GM08714 (cell line): ENCODE measurements at regions not wholly inside any gene's neighbourhood (a gene's known extent, or its start where the extent isn't known, plus 50 kb on each side); places are given as distances from the start of the nearest gene placed in this dataset.

ENCODE experiments used
- H3K4me3 ChIP-seq: fragments of 200-500 bp; sonication (Bioruptor generic); 2 replicates; pipeline ENCODE4 v1.5.1; 2014; ENCODE audit warnings: mild to moderate bottlenecking, low read length, inconsistent platforms
- ZNF274 ChIP-seq: IDR thresholded peaks from 2 replicates; pipeline ENCODE4 v1.6.1; 2012; ENCODE audit warnings: mild to moderate bottlenecking, low read depth, low read length

- TF ChIP-seq ZNF274: no peak
Measured at GRCh38 chr14:71267691-71268090, 360.4 kb downstream of the PCNX1 start.

DNA sequence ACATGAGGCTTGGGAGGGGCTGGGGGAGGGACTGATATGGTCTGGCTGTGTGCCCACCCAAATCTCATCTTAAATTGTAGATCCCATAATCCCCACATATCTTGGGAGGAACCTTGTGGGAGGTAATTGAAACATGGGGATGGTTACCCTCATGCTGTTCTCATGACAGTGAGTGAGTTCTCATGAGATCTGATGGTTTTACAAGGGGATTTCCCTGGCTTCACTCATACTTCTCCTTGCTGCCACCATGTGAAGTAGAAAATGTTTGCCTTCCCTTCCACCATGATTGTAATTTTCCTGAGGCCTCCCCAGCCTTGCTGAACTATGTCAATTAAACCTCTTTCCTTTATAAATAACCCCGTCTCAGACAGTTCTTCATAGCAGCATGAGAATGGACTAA lies 362.9 kb downstream of the PCNX1 start:
- no peak overlapping the region for H3K4me3 ChIP-seq
- no peak for TF ChIP-seq ZNF274

More at GRCh38 chr14:71267691-71268090, 360.4 kb downstream of the PCNX1 start:
- H3K4me3 ChIP-seq: no peak overlapping the region

- TF ChIP-seq ZNF274: no peak
- H3K4me3 ChIP-seq: no peak overlapping the region
Measured at GRCh38 chr14:71271166-71271945, 364.1 kb downstream of the PCNX1 start.

DNA sequence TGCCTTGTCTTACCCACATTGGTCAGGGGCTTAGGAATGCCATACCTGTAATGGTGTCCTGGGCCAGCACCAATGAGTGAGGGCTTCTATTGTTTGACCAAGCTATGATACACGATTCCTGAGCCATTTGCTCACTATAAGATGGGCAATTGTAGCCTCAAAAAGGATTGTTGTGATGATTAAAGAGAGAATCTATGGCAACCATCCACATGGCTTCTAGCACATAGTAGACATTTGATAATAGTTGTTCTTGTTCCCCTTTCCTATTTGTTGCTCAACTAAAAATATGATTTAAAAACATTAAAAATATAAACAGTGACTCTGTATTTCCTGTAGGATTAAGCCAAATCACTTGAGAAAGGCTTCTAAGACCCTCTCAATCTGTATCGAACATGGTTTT lies 366.1 kb downstream of the PCNX1 start:
- H3K4me3 ChIP-seq: no peak overlapping the region
- TF ChIP-seq ZNF274: no peak

GRCh38 chr14:71284048-71284447 lies 376.8 kb downstream of the PCNX1 start:
- no peak for TF ChIP-seq ZNF274
- no peak overlapping the region for H3K4me3 ChIP-seq

- no peak overlapping the region for H3K4me3 ChIP-seq
- TF ChIP-seq ZNF274: no peak
Measured at GRCh38 chr14:71286126-71286525, 378.9 kb downstream of the PCNX1 start.

DNA sequence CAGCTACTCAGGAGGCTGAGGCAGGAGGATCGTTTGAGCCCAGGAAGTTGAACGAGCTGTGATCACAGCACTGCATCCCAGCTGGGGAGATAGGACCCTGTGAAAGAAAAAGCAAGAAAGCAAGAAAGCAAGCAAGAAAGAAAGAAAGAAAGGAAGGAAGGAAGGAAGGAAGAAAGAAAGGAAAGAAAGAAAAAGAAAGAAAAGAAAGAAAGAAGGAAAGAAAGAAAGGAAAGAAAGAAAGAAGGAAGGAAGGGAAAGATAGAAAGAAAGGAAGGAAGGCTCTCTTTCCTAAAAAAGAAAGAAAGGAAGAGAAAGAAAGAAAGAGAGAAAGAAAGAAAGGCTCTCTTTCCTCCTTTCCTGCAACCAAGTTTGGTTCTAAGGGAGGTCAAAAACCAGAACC lies 380.3 kb downstream of the PCNX1 start:
- TF ChIP-seq ZNF274: no peak
- no peak overlapping the region for H3K4me3 ChIP-seq

DNA sequence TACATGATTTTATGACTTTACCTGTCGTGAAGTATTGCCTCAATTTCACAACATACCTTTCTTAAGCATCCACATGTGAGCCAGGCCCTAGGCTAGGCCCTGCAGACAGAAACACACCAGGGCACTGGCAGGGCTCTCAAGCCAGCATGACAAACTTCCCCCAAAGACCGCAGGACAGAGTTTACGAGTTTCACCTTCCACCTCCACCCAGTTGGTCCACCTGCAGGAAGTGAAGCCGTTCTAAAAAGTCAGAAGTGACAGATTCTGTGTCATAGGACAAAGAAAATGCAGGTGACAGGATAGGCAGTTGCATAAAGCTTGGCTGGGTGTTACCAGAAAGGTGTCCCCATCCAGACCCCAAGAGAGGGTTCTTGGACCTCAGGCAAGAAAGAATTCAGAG lies 382.3 kb downstream of the PCNX1 start:
- no peak overlapping the region for H3K4me3 ChIP-seq
- TF ChIP-seq ZNF274: no peak

DNA sequence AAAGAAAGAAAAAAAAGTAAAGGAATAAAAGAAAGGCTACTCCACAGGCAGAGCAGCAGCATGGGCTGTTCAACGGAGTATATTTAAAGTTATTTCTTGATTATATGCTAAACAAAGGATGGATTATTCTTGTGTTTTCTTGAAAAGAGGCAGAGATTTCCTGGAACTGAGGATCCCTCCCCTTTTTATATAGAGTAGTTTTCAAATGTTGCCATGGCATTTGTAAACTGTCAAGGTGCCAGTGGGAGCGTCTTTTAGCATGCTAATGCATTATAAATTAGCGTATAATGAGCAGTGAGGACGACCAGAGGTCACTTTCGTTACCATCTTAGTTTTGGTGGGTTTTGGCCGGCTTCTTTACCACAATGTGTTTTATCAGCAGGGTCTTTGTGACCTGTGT lies 383.0 kb downstream of the PCNX1 start:
- H3K4me3 ChIP-seq: no peak overlapping the region
- no peak for TF ChIP-seq ZNF274

DNA sequence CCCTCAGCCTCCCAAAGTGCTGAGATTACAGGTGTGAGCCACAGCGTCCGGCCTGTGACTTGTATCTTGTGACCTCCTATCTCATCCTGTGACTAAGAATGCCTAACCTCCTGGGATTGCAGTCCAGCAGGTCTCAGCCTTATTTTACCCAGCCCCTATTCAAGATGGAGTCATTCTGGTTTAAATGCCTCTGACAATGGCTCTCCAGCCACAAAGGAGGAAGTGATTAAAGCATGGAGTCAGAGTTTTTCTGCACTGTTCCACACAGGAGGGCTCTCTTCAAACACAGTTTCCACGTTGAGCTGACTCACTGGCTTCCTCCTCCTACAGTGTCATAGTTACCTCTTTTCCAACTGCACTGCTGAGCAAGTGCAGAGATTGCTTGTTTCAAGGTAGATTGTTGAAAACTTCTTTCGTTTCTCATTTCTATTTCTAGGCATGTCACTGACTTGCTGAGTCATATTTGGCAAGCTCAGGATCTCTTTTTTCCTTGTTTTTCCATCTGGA lies 383.8 kb downstream of the PCNX1 start:
- H3K4me3 ChIP-seq: no peak overlapping the region
- no peak for TF ChIP-seq ZNF274

DNA sequence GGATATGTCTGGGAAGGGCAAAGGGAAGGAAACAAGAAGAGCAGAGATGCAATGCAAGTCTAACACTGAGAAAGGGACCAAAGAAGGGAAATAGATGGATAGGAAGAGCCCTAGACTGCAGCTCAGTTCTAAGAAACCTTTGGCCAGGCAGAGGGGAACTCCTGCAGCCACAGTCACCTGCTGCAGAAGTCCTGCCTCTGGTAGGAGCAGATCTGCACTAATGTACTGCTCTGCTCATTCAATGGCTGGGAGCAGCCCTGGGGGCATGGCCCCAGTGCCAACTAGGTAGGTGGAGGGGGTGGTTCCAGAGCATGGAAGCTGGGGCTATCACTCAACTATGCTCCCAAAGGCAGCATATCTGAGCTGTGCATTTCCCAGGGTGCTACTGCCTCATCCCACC lies 388.9 kb downstream of the PCNX1 start:
- no peak overlapping the region for H3K4me3 ChIP-seq

GRCh38 chr14:71300566-71301330 lies 393.5 kb downstream of the PCNX1 start:
- H3K4me3 ChIP-seq: no peak overlapping the region
- TF ChIP-seq ZNF274: no peak

More for the DNA sequence above, 388.9 kb downstream of the PCNX1 start:
- no peak for TF ChIP-seq ZNF274

DNA sequence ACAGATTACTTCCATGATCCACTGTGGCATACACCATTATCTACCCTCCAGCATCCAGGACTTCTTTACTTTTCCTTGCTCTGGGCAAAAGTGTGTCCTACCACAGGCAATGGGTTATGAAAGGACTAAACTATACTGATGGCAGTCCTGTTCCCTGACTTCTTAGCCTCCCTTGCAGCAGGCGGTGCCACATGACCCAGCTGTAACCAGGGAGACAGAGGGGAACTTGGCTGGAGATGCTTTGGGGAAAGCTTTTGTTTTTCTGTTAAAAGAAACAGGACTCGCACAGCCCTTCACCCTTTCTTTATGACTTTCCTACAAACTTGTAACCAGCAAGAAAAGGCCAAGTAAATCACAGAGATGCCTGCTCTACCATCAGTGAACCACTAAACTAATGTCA lies 394.4 kb downstream of the PCNX1 start:
- TF ChIP-seq ZNF274: no peak
- H3K4me3 ChIP-seq: no peak overlapping the region

DNA sequence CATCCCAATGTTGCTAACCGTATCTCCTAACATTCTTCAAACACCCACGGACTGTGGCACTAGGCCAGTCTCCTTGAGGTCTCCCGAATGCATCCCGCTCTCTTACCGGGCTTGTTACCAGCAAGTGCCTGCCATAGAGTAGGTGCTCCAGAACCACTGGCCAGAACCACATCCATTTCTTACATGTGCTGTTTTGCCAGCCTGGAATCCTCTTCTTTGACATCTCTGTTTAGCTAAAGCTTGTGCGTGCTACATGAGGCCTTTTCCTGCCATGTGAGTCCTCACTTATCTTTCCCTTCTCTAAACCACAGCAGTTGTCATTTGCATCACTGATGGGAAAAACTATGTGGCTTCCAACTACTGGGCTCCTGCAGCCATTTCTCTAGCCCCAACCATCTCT lies 397.4 kb downstream of the PCNX1 start:
- no peak overlapping the region for H3K4me3 ChIP-seq
- TF ChIP-seq ZNF274: peak; percentile 85

GRCh38 chr14:71308671-71309070 lies 401.4 kb downstream of the PCNX1 start:
- no peak overlapping the region for H3K4me3 ChIP-seq
- TF ChIP-seq ZNF274: no peak
